Mesendoderm (in vitro differentiated cells): ENCODE measurements at regions not wholly inside any gene's neighbourhood (a gene's known extent, or its start where the extent isn't known, plus 50 kb on each side); places are given as distances from the start of the nearest gene placed in this dataset.

ENCODE experiments used
- DNase-seq: peaks from one replicate; pipeline ENCODE4 v3.0.0; 2013
- H2AK5ac ChIP-seq: 2 replicates; pipeline ENCODE4 v1.6.1; 2013; ENCODE audit warnings: low read length, inconsistent platforms
- H2BK120ac ChIP-seq: 2 replicates; pipeline ENCODE4 v1.6.1; 2013; ENCODE audit warnings: low read depth, mild to moderate bottlenecking, low read length, moderate library complexity, mixed read lengths
- H2BK15ac ChIP-seq: replicated peaks from 2 replicates; pipeline ENCODE4 v1.6.1; 2013; ENCODE audit warnings: low read depth, mild to moderate bottlenecking, moderate library complexity
- H2BK5ac ChIP-seq: 2 replicates; pipeline ENCODE4 v1.6.1; 2013; ENCODE audit warnings: low read length, inconsistent platforms
- H3K18ac ChIP-seq: 2 replicates; pipeline ENCODE4 v1.6.1; 2013; ENCODE audit warnings: mild to moderate bottlenecking, low read length, mixed read lengths
- H3K23ac ChIP-seq: one replicate; pipeline ENCODE4 v1.6.1; 2013; ENCODE audit warnings: low read length
- H3K27ac ChIP-seq: 2 replicates; pipeline ENCODE4 v1.5.1; 2013; ENCODE audit warnings: low read depth, mild to moderate bottlenecking, inconsistent platforms, low read length, moderate library complexity
- H3K27me3 ChIP-seq: 2 replicates; pipeline ENCODE4 v1.6.1; 2013; ENCODE audit warnings: low read length, control low read depth, mild to moderate bottlenecking, inconsistent platforms; ENCODE audit not compliant: insufficient read depth, poor library complexity
- H3K36me3 ChIP-seq: 2 replicates; pipeline ENCODE4 v1.6.1; 2013; ENCODE audit warnings: low read length, inconsistent platforms; ENCODE audit not compliant: control insufficient read depth, insufficient read depth
- H3K4ac ChIP-seq: one replicate; pipeline ENCODE4 v1.6.1; 2013; ENCODE audit warnings: low read depth, mild to moderate bottlenecking, low read length, moderate library complexity
- H3K4me1 ChIP-seq: 2 replicates; pipeline ENCODE4 v1.6.1; 2013; ENCODE audit warnings: low read depth, low read length, inconsistent platforms; ENCODE audit not compliant: control insufficient read depth
- H3K4me2 ChIP-seq: 2 replicates; pipeline ENCODE4 v1.6.1; 2013; ENCODE audit warnings: low read length
- H3K4me3 ChIP-seq: 2 replicates; pipeline ENCODE4 v1.5.1; 2013; ENCODE audit warnings: mild to moderate bottlenecking, low read length
- H3K56ac ChIP-seq: one replicate; pipeline ENCODE4 v1.6.1; 2013; ENCODE audit warnings: low read length
- H3K79me1 ChIP-seq: 2 replicates; pipeline ENCODE4 v1.6.1; 2013; ENCODE audit warnings: low read length, inconsistent platforms
- H3K79me2 ChIP-seq: 2 replicates; pipeline ENCODE4 v1.6.1; 2013; ENCODE audit warnings: mild to moderate bottlenecking, low read length; ENCODE audit not compliant: control insufficient read depth, insufficient read depth
- H3K9ac ChIP-seq: 2 replicates; pipeline ENCODE4 v1.6.1; 2013; ENCODE audit warnings: low read length, inconsistent platforms
- H4K5ac ChIP-seq: one replicate; pipeline ENCODE4 v1.6.1; 2013; ENCODE audit warnings: low read length
- H4K8ac ChIP-seq: one replicate; pipeline ENCODE4 v1.6.1; 2013; ENCODE audit warnings: low read depth, mild to moderate bottlenecking, control low read depth, low read length, moderate library complexity
- WGBS: extraction: QIAGEN DNeasy Blood & Tissue Kit; methylation state at CpG from one replicate; pipeline ENCODE4 v1.1.7; 2013; ENCODE audit warnings: low lambda C conversion rate, missing lambda C conversion rate; ENCODE audit not compliant: insufficient coverage; ENCODE audit errors: extremely low coverage; 5-methylcytosine and 5-hydroxymethylcytosine counted together

GRCh38 chr17:56659622-56660021, 66.1 kb downstream of the NOG start:
- Histone ChIP-seq H4K5ac (no peak overlapping the region), H3K4me2 (no peak overlapping the region), H3K27me3 (no peaks in the 10 kb centered on the region), H3K27ac (no peak overlapping the region), H3K79me2 (no peaks in the 10 kb centered on the region), H3K56ac (no peak overlapping the region), H3K4me1 (no peaks in the 10 kb centered on the region), H2BK15ac (no peak overlapping the region), H3K4ac (no peak overlapping the region), H3K79me1 (no peaks in the 10 kb centered on the region), H2AK5ac (no peak overlapping the region), H4K8ac (no peak overlapping the region), H3K23ac (no peak overlapping the region), H3K18ac (no peak overlapping the region), H3K36me3 (no peaks in the 10 kb centered on the region), H3K4me3 (no peak overlapping the region), H2BK5ac (no peak overlapping the region), H2BK120ac (no peak overlapping the region), H3K9ac (no peak overlapping the region)
- DNase-seq, result no peak

- WGBS, result no CpG with 5 or more reads among the region's 5 CpGs
- no peak overlapping the region for H3K27ac ChIP-seq
- H2BK5ac ChIP-seq, result no peak overlapping the region
- H4K5ac ChIP-seq, result no peak overlapping the region
- H3K23ac ChIP-seq, result no peak overlapping the region
- no peaks in the 10 kb centered on the region for H3K27me3 ChIP-seq
- H2BK120ac ChIP-seq, result no peak overlapping the region
- H3K4ac ChIP-seq, result no peak overlapping the region
- H2AK5ac ChIP-seq, result no peak overlapping the region
- H3K36me3 ChIP-seq, result no peaks in the 10 kb centered on the region
- H2BK15ac ChIP-seq, result no peak overlapping the region
- no peak overlapping the region for H4K8ac ChIP-seq
- H3K56ac ChIP-seq, result no peak overlapping the region
- no peak for DNase-seq
- no peak overlapping the region for H3K9ac ChIP-seq
- H3K79me2 ChIP-seq, result no peaks in the 10 kb centered on the region
- no peaks in the 10 kb centered on the region for H3K4me1 ChIP-seq
- no peak overlapping the region for H3K4me3 ChIP-seq
- no peak overlapping the region for H3K4me2 ChIP-seq
- no peak overlapping the region for H3K18ac ChIP-seq
- H3K79me1 ChIP-seq, result no peaks in the 10 kb centered on the region
Observed at GRCh38 chr17:56661906-56662305, 68.4 kb downstream of the NOG start.

DNA sequence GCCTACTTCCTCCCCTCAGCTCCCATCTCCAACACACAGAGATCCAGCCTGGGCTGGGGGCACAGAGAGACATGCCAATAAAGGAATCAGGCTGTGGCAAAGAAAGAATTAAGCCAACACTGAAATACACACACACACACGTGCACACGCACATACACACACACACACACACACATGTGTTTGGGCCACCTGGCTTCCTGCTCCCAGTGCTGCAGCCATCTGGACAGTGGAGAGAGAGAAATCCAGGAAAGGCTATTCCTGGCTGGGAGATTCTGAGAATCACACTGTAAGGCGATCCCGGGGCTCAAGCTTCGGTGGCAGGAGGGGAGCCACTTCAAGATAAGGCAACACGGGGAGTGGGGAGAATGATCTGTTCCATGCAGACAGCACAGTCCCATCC, 72.4 kb downstream of the NOG start:
- no CpG with 5 or more reads among the region's 6 CpGs for WGBS

DNA sequence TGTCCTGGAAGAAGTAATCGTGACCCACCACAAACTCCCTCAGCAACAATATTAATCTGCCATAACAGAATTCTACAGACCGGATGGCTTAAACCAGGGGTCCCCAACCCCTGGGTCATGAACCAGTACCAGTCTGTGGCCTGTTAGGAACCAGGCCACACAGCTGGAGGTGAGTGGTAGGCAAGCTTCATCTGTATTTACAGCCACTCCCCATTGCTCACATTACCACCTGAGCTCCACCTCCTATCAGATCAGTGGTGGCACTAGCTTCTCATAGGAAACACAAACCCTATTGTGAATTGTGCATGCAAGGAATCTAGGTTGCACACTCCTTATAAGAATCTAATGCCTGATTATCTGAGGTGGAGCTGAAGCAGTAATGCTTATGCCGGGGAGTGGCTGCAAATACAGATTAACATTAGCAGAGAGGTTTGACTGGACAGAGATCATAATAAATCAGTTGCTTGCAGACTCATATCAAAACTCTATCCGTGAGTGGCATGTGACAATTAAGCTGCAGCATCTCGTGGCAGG, 74.5 kb downstream of the NOG start:
- H3K23ac ChIP-seq, result no peak overlapping the region
- H2BK5ac ChIP-seq, result no peak overlapping the region
- H2BK120ac ChIP-seq, result no peak overlapping the region
- H3K79me1 ChIP-seq, result no peaks in the 10 kb centered on the region
- H3K27ac ChIP-seq, result no peak overlapping the region
- no peak for DNase-seq
- H2BK15ac ChIP-seq, result no peak overlapping the region
- no peaks in the 10 kb centered on the region for H3K36me3 ChIP-seq
- no peak overlapping the region for H4K8ac ChIP-seq
- no peaks in the 10 kb centered on the region for H3K4me1 ChIP-seq
- H2AK5ac ChIP-seq, result no peak overlapping the region
- no peak overlapping the region for H3K9ac ChIP-seq
- no peak overlapping the region for H3K56ac ChIP-seq
- H3K79me2 ChIP-seq, result no peaks in the 10 kb centered on the region
- no peaks in the 10 kb centered on the region for H3K27me3 ChIP-seq
- no peak overlapping the region for H3K4ac ChIP-seq
- WGBS, result no CpG with 5 or more reads among the region's 5 CpGs
- H4K5ac ChIP-seq, result no peak overlapping the region
- no peak overlapping the region for H3K4me3 ChIP-seq
- H3K4me2 ChIP-seq, result no peak overlapping the region
- no peak overlapping the region for H3K18ac ChIP-seq

More for the DNA sequence above, 72.4 kb downstream of the NOG start:
- Histone ChIP-seq H3K79me1 (no peaks in the 10 kb centered on the region), H3K4me2 (no peak overlapping the region), H3K4me3 (no peak overlapping the region), H3K56ac (no peak overlapping the region), H4K5ac (no peak overlapping the region), H4K8ac (no peak overlapping the region), H3K4me1 (no peaks in the 10 kb centered on the region), H3K79me2 (no peaks in the 10 kb centered on the region), H2BK5ac (no peak overlapping the region), H3K27ac (no peak overlapping the region), H3K4ac (no peak overlapping the region), H3K9ac (no peak overlapping the region), H3K36me3 (no peaks in the 10 kb centered on the region), H2BK15ac (no peak overlapping the region), H3K18ac (no peak overlapping the region), H2AK5ac (no peak overlapping the region), H3K23ac (no peak overlapping the region), H2BK120ac (no peak overlapping the region), H3K27me3 (no peaks in the 10 kb centered on the region)
- DNase-seq, result no peak

- Histone ChIP-seq H3K9ac (no peak overlapping the region), H3K4me1 (no peaks in the 10 kb centered on the region), H3K4me2 (no peak overlapping the region), H2BK120ac (no peak overlapping the region), H3K27me3 (no peaks in the 10 kb centered on the region), H3K36me3 (no peaks in the 10 kb centered on the region), H3K4ac (no peak overlapping the region), H3K79me1 (no peaks in the 10 kb centered on the region), H4K5ac (no peak overlapping the region), H3K18ac (no peak overlapping the region), H3K56ac (no peak overlapping the region), H2AK5ac (no peak overlapping the region), H3K4me3 (no peak overlapping the region), H4K8ac (no peak overlapping the region), H3K27ac (no peak overlapping the region), H2BK5ac (no peak overlapping the region), H3K79me2 (no peaks in the 10 kb centered on the region), H2BK15ac (no peak overlapping the region), H3K23ac (peak overlapping the region; percentile 83)
- no peak for DNase-seq
- WGBS, result no CpG with 5 or more reads among the region's 8 CpGs
Observed at GRCh38 chr17:56672195-56672594, 78.7 kb downstream of the NOG start.

DNA sequence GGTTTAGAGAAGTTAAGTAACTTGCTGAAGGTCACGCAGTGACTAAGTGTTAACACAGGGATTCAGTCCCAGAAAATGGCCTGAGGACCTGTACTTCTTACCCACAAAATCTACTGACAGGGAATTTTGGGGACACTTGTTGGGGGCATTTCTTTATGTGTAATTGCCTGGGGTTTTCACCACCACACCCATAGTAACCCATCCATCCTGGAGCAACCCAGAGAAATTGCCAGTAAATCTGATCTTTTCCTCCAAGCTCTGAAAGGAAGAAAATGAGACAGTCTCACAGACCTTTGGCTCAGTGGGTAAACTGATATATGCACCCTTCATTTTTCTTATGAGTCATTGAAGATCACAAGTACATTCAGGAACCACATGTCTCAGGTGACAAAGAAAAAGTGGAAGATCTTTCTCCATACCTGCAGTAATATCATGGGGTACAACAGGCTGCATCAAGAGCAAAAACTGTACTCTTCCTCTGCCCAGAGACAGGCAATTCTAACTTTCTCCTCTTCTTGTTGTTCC, 81.0 kb downstream of the NOG start:
- H3K27me3 ChIP-seq, result no peaks in the 10 kb centered on the region
- no peaks in the 10 kb centered on the region for H3K79me1 ChIP-seq
- no peak overlapping the region for H2BK15ac ChIP-seq
- H3K18ac ChIP-seq, result no peak overlapping the region
- no peak overlapping the region for H3K4me3 ChIP-seq
- no peak overlapping the region for H3K9ac ChIP-seq
- H2AK5ac ChIP-seq, result no peak overlapping the region
- H3K36me3 ChIP-seq, result no peaks in the 10 kb centered on the region
- H3K27ac ChIP-seq, result no peak overlapping the region
- no peak overlapping the region for H3K4ac ChIP-seq
- H3K4me1 ChIP-seq, result peaks cover 4% of the 10 kb centered on the region
- no peak overlapping the region for H2BK120ac ChIP-seq
- DNase-seq, result no peak
- H4K5ac ChIP-seq, result no peak overlapping the region
- no peak overlapping the region for H2BK5ac ChIP-seq
- H3K23ac ChIP-seq, result no peak overlapping the region
- H3K4me2 ChIP-seq, result no peak overlapping the region
- H3K56ac ChIP-seq, result no peak overlapping the region
- H3K79me2 ChIP-seq, result no peaks in the 10 kb centered on the region
- no peak overlapping the region for H4K8ac ChIP-seq
- no CpG with 5 or more reads among the region's 1 CpG for WGBS
